ENCODE measurements at regions not wholly inside any gene's neighbourhood (a gene's known extent, or its start where the extent isn't known, plus 50 kb on each side); places are given as distances from the start of the nearest gene placed in this dataset.

GRCh38 chr6:87936065-87936464 lies 111.6 kb upstream of the SPACA1 start:
- no peak for DNase-seq (ENCODE audit: low read depth)

DNA sequence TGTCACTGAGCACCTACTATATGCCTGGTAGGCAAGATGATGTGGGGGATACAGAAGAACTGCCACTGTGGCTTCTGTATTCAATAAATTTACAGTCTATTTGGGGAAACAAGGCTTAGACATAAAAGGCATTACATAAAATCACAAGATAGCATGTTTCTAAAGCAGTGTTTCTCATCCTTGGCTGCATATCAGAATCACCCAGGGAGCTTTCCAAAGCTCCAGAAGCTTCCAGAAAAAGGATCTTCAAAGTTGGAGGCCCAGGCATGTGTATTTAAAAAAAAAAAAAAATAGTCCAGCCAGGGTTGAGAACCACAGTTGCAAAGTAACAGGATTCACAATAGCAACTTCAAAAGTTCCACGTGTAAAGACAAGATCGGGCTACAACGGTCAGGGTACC lies 112.4 kb upstream of the SPACA1 start:
- DNase-seq (ENCODE audit: low read depth): no peak

DNA sequence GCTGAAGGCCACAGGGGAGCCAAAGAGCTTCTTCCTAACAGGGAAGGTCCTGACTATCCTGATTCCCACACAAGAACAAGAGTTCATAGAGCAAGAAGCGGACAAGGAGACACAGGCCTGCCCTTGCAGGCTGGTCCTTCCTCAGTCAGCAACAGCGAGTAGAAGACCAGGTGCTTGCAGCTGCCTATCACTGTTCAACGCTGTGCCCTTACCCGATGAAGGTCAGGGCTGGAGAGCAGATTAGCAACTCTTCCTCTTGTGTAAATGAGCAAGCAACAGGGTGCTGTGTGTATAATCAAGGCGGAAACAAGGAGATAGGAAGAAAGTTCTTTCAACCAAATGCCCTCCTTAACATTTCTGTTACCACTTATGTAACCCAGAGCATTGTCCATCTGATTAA lies 115.3 kb upstream of the SPACA1 start:
- no peak for DNase-seq (ENCODE audit: low read depth)

GRCh38 chr6:87929843-87930288 lies 117.8 kb upstream of the SPACA1 start:
- DNase-seq (ENCODE audit: low read depth): peak; percentile 45

DNA sequence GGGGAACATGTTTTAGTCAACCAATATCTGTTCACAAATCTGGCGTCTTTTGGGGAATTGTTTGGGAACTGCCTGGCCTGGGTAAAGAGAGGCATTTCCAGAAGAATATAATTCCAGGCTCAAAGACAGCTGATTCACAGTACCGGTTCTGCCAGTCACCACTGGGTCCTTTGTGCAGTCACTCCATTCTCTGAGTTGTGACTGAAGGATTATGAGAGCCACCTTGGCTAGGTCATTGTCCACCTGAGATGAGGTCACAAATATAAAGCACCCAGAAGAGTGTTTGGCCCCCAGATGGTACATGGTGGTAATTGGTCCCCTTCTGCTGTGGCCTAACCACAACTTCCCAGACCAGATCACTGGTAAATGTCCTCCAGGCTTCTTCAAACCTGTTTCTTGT lies 121.0 kb upstream of the SPACA1 start:
- no peak for DNase-seq (ENCODE audit: low read depth)

GRCh38 chr6:87926072-87926471 lies 121.6 kb upstream of the SPACA1 start:
- DNase-seq (ENCODE audit: low read depth): no peak

GRCh38 chr6:87925373-87926060 lies 122.1 kb upstream of the SPACA1 start:
- DNase-seq (ENCODE audit: low read depth): no peak

- no peak for DNase-seq (ENCODE audit: low read depth)
These were observed 124.1 kb upstream of the SPACA1 start for GRCh38 chr6:87923389-87924050.

GRCh38 chr6:87922947-87923330 lies 124.7 kb upstream of the SPACA1 start:
- no peak for DNase-seq (ENCODE audit: low read depth)

DNA sequence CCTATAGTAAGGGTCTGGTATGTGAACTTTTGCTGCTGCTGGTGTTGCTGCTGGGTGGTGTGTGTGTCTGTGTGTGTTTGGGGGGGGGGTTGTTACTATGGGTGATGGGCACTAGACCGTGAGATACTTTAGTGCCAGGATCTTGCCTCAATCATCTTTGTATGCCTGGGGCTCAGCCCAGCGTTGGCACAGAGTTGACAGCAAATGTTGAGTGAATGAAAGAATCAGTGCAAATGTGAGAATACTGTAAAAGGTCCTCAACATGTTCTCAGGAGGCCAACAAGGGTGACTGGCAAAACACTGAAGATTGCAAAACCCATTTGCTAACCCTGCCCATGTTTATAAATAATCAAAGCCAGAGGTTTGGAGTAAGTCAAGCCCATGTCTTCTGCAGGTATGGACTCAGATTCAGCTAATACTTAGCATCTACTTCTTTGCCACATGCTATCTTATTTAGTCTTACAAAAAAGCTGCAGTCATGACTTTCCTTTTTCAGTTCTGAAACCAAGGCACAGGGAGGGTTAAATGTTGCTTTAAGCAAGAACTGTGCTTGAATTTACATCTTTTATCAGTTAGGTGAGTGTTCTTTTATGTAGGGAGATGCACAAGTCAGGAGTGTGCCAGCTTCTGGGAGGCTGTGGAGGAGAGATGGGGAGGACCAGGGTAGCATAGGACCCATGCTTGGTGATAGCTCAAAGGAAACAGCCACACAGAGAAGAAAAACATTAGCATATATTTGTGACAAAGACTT lies 125.3 kb upstream of the SPACA1 start:
- no peak for DNase-seq (ENCODE audit: low read depth)

DNA sequence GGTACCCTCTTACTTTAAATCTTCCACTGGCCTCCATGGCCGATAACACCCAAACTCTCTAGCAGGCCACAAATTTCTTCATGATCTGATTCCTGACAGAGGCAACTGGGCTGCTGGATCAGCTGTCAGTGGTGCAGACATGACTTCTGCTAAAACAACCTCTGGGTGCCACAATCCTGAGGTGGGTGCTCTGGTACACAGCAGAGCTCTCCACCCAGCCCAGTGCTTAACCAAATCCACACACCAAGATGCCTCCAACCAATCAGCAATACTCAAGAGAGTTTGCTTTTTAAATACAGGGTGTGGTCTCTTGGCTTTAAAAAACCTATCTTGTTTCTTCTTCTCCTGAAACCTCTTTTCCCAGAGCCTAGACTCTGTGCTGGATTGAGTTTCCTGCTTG lies 126.6 kb upstream of the SPACA1 start:
- DNase-seq (ENCODE audit: low read depth): no peak

DNA sequence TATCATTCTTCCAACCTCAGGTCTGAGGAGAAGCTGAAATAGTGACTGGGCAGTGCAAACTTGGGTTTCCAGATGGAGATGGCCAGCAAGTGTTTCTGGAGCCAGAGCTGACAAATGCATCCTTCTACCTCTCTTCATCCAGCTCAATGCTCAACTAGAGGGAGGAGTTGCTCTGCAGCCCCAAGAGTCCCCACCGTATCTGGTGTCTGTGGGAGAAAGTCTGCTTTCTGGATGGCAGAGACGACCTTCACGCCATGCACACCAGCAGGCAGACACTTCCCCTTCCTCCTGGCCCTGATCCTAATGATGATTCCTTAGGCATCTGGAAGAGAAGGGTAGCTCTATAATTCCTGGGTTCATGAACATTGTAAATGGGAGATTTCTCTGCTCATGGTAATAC lies 127.4 kb upstream of the SPACA1 start:
- DNase-seq (ENCODE audit: low read depth): no peak

- no peak for DNase-seq (ENCODE audit: low read depth)
These were observed 128.2 kb upstream of the SPACA1 start for GRCh38 chr6:87919416-87919815.

DNA sequence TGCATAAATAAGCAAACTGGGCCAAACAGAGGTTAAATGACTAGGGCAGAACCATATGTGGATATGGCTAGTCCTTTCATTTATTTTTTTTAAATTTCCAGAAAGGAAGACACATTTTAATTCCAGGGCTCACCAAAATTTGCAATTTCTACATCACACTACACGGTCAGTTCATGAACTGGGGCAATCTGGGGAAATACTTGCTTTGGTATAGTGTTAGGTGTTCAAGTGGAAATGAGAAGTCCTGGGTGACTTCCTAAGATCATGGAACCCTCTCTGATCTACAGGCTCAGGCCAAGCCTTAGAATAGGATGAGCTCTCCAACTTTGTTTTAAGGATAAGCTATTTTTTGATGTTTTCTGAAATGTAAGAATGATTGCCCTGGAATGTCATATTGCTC lies 128.6 kb upstream of the SPACA1 start:
- no peak for DNase-seq (ENCODE audit: low read depth)

GRCh38 chr6:87918461-87918941 lies 129.1 kb upstream of the SPACA1 start:
- no peak for DNase-seq (ENCODE audit: low read depth)

GRCh38 chr6:87917886-87918285 lies 129.8 kb upstream of the SPACA1 start:
- DNase-seq (ENCODE audit: low read depth): no peak

GRCh38 chr6:87916446-87916845 lies 131.2 kb upstream of the SPACA1 start:
- no peak for DNase-seq (ENCODE audit: low read depth)

DNA sequence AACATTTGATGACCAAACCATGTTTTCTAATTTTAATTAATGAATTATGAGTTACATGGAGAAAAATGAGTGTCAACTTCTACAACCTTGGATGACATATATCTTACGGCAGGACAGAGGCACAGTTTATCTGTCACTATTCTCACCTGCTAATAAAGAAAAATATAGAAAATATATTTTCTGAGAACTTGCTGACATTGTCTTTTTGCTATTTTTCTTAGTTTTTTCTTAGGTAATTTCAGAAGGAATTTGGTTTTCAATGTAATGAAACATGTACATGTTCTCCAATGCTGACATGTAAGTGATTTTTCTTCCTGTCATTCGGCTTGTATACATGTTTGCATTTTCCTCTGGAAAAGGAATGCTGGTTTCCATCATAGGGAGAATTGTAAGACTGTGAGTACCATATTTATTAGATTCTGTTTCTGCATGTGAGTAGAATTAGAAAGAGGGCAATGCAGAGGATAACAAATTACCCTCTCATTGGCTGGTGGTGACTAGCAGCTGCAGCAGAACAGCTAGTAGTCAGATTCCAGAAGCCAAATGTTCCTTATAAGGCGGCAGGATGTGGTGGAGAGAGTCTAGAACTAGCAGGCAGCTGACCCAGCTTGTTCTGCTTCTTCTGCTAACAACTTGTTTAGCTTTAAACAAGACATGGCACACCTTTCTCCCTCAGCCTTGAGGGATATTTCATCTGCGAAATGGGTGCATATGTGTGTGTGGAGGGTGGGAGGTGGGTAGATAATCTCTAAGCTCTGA lies 132.8 kb upstream of the SPACA1 start:
- no peak for DNase-seq (ENCODE audit: low read depth)

DNA sequence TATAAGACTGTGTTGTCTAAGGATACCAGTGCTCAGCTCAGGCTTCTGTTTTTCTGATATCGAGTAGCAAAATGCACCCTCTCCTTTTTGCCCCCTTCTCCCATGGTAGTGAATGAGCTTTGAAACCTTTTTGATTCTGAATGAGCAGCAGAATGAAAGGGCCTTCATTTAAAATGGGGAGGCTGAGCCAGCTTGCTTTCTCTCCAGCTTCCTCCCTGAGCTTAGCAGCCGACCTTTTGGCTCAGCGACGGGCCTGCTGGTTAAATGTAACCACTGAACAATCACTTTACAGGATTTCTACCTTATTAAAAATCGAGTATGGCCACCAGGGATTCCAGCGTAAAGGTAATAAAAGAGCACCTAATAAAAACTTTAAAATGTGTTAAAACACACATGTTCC lies 133.7 kb upstream of the SPACA1 start:
- no peak for DNase-seq (ENCODE audit: low read depth)

DNA sequence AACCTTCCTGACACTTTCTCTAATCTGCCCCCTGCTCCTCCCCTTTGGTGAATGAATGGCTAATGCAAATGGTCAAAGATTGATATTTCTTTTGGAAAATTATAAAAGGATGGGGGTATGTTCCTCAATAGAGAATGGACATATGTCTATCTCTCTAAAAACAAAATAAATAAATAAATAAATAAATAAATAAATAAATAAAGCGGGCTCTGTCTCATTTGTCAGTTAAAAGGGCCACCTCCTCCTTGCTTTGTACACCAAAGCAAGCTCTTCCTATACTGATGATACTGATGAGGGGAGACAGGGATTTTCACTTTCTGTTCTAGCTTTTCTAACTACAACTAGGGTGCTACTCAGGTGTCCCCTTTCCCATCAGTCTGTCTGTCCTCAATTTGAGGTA lies 135.5 kb upstream of the SPACA1 start:
- DNase-seq (ENCODE audit: low read depth): no peak

DNA sequence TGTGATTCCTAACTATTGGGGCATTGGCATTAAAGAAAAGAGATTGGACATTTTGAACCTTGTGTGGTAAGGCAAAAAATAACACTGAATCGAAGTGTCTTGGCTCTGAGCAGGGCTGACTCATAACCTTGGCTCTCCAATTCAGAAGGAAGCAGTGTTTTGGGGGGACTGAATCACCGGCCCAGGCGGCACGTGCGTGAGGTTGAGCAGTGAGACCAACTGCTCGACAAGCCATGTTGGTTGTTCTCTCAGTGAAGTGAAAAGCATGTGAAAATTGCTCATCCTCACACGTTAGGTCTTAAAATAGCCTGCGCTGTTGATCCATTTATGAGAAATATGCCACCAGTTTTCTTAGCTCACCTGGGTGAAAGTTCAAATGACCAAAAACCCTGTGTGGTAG lies 137.8 kb upstream of the SPACA1 start:
- DNase-seq (ENCODE audit: low read depth): no peak

Measured in CMK (cell line).